NB4 (cell line): ENCODE measurements at regions not wholly inside any gene's neighbourhood (a gene's known extent, or its start where the extent isn't known, plus 50 kb on each side); places are given as distances from the start of the nearest gene placed in this dataset.

Experiments
- DNase-seq: peaks from one replicate; pipeline ENCODE4 v3.0.0; 2010; ENCODE audit warnings: low read depth
- H3K4me3 ChIP-seq: one replicate; pipeline ENCODE4 v1.5.1; 2011; ENCODE audit warnings: mild to moderate bottlenecking, low read depth, low read length, moderate library complexity
- MYC ChIP-seq: IDR thresholded peaks from 2 replicates; pipeline ENCODE4 v1.6.1; 2011; ENCODE audit warnings: low read depth, low read length
- POLR2A ChIP-seq: IDR thresholded peaks from 2 replicates; pipeline ENCODE4 v1.6.1; 2011; ENCODE audit warnings: mild to moderate bottlenecking; ENCODE audit not compliant: insufficient read length; ENCODE audit errors: extremely low read depth
- TF ChIP-seq, protein P1 (sequence below): IDR thresholded peaks from 2 replicates; pipeline ENCODE4 v1.6.1; 2011; ENCODE audit warnings: low read depth, low read length
- TF ChIP-seq, protein P2 (sequence below): IDR thresholded peaks from one replicate; pipeline ENCODE4 v1.5.1; 2012; ENCODE audit warnings: low read depth, low read length

DNA sequence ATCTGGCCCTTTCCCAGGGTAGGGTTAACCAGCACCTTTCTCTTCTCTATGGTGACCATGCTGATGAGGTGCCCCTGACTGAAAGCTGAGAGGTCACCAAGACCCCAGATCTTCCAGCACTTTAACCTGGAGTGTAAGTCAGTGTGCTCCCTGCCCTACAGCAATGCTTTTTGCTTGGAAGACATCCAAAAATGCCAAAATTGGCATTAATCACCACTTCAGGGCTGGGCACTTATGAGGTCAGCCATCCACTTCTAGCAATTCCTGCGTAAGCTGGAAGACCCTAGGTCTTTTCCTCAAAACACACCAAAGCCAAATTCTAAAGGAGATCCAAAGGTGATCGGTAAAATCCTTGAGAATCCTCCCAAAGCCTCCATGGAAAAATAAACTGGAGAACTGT, 81.2 kb upstream of the LOC128125822 start:
- no peak overlapping the region for H3K4me3 ChIP-seq
- no peak for DNase-seq
- TF ChIP-seq MYC = no peak
- TF ChIP-seq, protein P1, sequence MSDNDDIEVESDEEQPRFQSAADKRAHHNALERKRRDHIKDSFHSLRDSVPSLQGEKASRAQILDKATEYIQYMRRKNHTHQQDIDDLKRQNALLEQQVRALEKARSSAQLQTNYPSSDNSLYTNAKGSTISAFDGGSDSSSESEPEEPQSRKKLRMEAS = no peak
- TF ChIP-seq POLR2A = no peak
- TF ChIP-seq, protein P2, sequence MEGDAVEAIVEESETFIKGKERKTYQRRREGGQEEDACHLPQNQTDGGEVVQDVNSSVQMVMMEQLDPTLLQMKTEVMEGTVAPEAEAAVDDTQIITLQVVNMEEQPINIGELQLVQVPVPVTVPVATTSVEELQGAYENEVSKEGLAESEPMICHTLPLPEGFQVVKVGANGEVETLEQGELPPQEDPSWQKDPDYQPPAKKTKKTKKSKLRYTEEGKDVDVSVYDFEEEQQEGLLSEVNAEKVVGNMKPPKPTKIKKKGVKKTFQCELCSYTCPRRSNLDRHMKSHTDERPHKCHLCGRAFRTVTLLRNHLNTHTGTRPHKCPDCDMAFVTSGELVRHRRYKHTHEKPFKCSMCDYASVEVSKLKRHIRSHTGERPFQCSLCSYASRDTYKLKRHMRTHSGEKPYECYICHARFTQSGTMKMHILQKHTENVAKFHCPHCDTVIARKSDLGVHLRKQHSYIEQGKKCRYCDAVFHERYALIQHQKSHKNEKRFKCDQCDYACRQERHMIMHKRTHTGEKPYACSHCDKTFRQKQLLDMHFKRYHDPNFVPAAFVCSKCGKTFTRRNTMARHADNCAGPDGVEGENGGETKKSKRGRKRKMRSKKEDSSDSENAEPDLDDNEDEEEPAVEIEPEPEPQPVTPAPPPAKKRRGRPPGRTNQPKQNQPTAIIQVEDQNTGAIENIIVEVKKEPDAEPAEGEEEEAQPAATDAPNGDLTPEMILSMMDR = no peak

- TF ChIP-seq, protein P1 = no peak
- no peak for TF ChIP-seq MYC
- TF ChIP-seq, protein P2 = no peak
- TF ChIP-seq POLR2A = no peak
- H3K4me3 ChIP-seq = no peak overlapping the region
- DNase-seq = no peak
These were observed 79.8 kb upstream of the LOC128125822 start for GRCh38 chr6:63492476-63492875.

GRCh38 chr6:63493557-63493956, 78.7 kb upstream of the LOC128125822 start:
- TF ChIP-seq POLR2A = no peak
- TF ChIP-seq, protein P2 = no peak
- TF ChIP-seq, protein P1 = no peak
- TF ChIP-seq MYC = no peak
- no peak overlapping the region for H3K4me3 ChIP-seq
- DNase-seq = no peak

DNA sequence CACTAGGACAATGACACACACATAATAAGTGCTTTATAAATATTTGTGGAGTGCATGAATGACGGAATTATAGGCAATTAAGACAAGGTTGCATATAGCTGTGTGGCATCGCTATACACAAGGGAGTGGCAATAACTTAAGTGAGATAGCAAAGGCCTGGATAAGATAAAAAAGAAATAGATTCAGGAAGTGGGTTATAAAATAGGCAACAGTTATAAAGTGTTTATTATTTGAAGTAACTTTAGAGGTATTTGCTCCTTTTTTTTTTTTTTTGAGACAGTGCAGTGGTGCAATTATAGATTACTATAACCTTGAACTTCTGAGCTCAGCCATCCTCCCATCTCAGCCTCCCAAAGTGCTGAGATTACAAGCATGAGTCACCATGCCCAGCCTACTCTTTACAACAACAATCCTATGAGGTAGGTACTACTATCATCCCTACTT, 75.9 kb upstream of the LOC128125822 start:
- no peak overlapping the region for H3K4me3 ChIP-seq
- TF ChIP-seq, protein P2 = no peak
- TF ChIP-seq, protein P1 = no peak
- TF ChIP-seq POLR2A (no peak), MYC (no peak)
- DNase-seq = no peak

DNA sequence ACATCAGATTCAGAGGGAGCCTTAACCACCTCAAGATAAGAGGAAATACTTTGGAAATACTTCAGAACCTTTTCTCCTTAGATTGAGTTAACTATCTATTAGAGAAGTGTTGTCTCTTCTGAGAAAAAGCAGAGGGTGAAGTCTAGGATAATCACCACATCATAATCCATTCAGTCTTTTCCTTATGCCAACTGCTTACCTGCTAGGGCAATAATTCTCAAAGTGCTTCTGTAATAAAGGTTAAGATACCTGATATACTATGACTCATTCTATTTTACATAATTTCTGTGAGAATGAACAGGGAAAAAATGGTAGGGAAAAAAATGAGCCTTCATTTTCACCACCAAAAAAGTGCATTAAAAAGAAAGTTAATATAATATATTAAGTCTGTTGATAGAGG, 70.1 kb upstream of the LOC128125822 start:
- TF ChIP-seq POLR2A (no peak), MYC (no peak)

DNA sequence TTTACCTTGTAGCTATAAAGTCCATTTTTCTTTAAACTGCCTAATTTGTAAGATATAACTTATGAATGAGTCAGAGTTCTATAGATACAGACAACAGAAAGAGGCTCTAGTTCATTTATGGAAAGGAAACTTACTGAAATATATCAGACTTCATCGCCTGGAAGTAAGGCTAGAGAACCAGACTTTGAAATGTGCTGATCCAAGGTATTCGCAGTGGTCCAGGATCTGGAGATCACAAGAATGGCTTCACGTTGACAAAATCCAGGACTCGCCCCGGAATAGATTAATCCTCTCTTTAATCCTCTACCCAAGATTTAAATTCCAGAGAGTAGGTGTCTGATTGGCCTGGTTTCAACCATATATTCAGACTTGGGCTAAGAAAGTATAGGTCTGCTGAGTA, 69.1 kb upstream of the LOC128125822 start:
- TF ChIP-seq, protein P2 = no peak
- no peak for TF ChIP-seq MYC
- no peak for TF ChIP-seq POLR2A
- TF ChIP-seq, protein P1 = no peak

More for the DNA sequence above, 70.1 kb upstream of the LOC128125822 start:
- H3K4me3 ChIP-seq = no peak overlapping the region
- DNase-seq = no peak

More for the DNA sequence above, 69.1 kb upstream of the LOC128125822 start:
- DNase-seq = no peak
- H3K4me3 ChIP-seq = no peak overlapping the region
